GM12878 (cell line): ENCODE measurements at regions not wholly inside any gene's neighbourhood (a gene's known extent, or its start where the extent isn't known, plus 50 kb on each side); places are given as distances from the start of the nearest gene placed in this dataset.

ENCODE experiments used
- ATAC-seq: fragments of 200-7000 bp; cut with Tn5 transposase; 3 replicates; pipeline ENCODE4 v1.9.1; 2020; ENCODE audit warnings: mild to moderate bottlenecking, moderate library complexity
- BruUV-seq: library from RNA; stranded (reverse); fragments of 400-500 nt; replicated peaks from 2 replicates; lab custom pipeline; 2021; lab: Mats Ljungman, UMichigan
- CTCF ChIA-PET: fragments of 300-600 bp; sonication (Branson Sonifier 250); formaldehyde crosslinking; extraction: SDS; loops from one replicate; lab custom pipeline; 2021; ENCODE audit warnings: inconsistent platforms; lab: Yijun Ruan, JAX
- POLR2A ChIA-PET: fragments of 350-600 bp; formaldehyde crosslinking; extraction: SDS; loops from one replicate; lab custom pipeline; 2021; ENCODE audit warnings: inconsistent platforms; lab: Charles Lee
- RAD21 ChIA-PET: fragments of 300-600 bp; sonication (Branson Sonifier 250); formaldehyde crosslinking; loops from one replicate; lab custom pipeline; 2023; ENCODE audit warnings: antibody characterized with exemption; ENCODE audit not compliant: unreplicated experiment; lab: Charles Lee
- SMC1A ChIA-PET: fragments of 300-600 bp; sonication (Branson Sonifier 250); formaldehyde crosslinking; loops from one replicate; lab custom pipeline; 2023; ENCODE audit not compliant: unreplicated experiment, uncharacterized antibody; lab: Charles Lee
- DNase-seq: peaks from one replicate; pipeline ENCODE4 v3.0.0-alpha.2; 2011; ENCODE audit warnings: low read depth, low spot score
- FAIRE-seq: peaks from 3 replicates; lab custom pipeline; 2011; peaks lifted over from hg19 to GRCh38; lab: Jason Lieb, UNC
- H2AFZ ChIP-seq: 2 replicates; pipeline ENCODE4 v1.6.0; 2011; ENCODE audit warnings: low read depth, low read length, control low read depth; ENCODE audit not compliant: control insufficient read depth
- H3K27ac ChIP-seq: 2 replicates; pipeline ENCODE4 v1.5.1; 2011; ENCODE audit warnings: control low read depth; ENCODE audit not compliant: control insufficient read depth, insufficient read depth
- H3K27me3 ChIP-seq, 2 experiments: replicated peaks in 1 of 2; 2 replicates each; pipeline versions ENCODE4 v1.6.0 to v1.6.1; 2011; ENCODE audit warnings: low read length in 1 of 2; ENCODE audit not compliant: control insufficient read depth in 2 of 2, insufficient read depth in 2 of 2
- H3K36me3 ChIP-seq, 2 experiments: 2 replicates each; pipeline ENCODE4 v1.5.1; 2011; ENCODE audit warnings: low read length in 1 of 2; ENCODE audit not compliant: control insufficient read depth in 2 of 2, insufficient read depth in 2 of 2
- H3K4me1 ChIP-seq: 2 replicates; pipeline ENCODE4 v1.6.1; 2011; ENCODE audit warnings: mild to moderate bottlenecking, low read length, moderate library complexity, mixed read lengths; ENCODE audit not compliant: control insufficient read depth, insufficient read depth
- H3K4me2 ChIP-seq: 2 replicates; pipeline ENCODE4 v1.6.0; 2011; ENCODE audit warnings: control low read depth; ENCODE audit not compliant: control insufficient read depth, insufficient read depth
- H3K4me3 ChIP-seq: fragments of 200-600 bp; sonication (generic); 2 replicates; pipeline ENCODE4 v1.5.1; 2016
- H3K79me2 ChIP-seq: 2 replicates; pipeline ENCODE4 v1.6.0; 2011; ENCODE audit warnings: low read length; ENCODE audit not compliant: control insufficient read depth, insufficient read depth
- H3K9ac ChIP-seq: 2 replicates; pipeline ENCODE4 v1.8.0; 2011; ENCODE audit warnings: low read length, control low read depth, mixed read lengths; ENCODE audit not compliant: control insufficient read depth, insufficient read depth
- H3K9me3 ChIP-seq: replicated peaks from 3 replicates; pipeline ENCODE4 v1.5.1; 2011; ENCODE audit warnings: mild to moderate bottlenecking, low read length; ENCODE audit not compliant: control insufficient read depth, insufficient read depth
- H4K20me1 ChIP-seq: 2 replicates; pipeline ENCODE4 v1.6.0; 2011; ENCODE audit not compliant: control insufficient read depth, insufficient read depth
- ATF7 ChIP-seq: fragments of 450-650 bp; IDR thresholded peaks from 2 replicates; pipeline ENCODE4 v1.6.1; 2016; ENCODE audit warnings: low read depth, mild to moderate bottlenecking
- BACH1 ChIP-seq: fragments of 450-650 bp; IDR thresholded peaks from 2 replicates; pipeline ENCODE4 v1.6.1; 2017; ENCODE audit warnings: mild to moderate bottlenecking, borderline replicate concordance
- BHLHE40 ChIP-seq, 2 experiments: fragments of 450-650 bp in 1 of 2; IDR thresholded peaks; 2 replicates each; pipeline ENCODE4 v1.6.1; 2011 to 2017; ENCODE audit warnings: low read depth in 2 of 2, borderline replicate concordance in 1 of 2, improper control_type of control experiment in 1 of 2, low read length in 1 of 2, mild to moderate bottlenecking in 1 of 2
- CBX5 ChIP-seq: sonication (generic); IDR thresholded peaks from 2 replicates; pipeline ENCODE4 v1.6.1; 2016; ENCODE audit warnings: low read depth, moderate library complexity, mild to moderate bottlenecking, inconsistent platforms
- CREB1 ChIP-seq: IDR thresholded peaks from 2 replicates; pipeline ENCODE4 v1.6.1; 2012; ENCODE audit warnings: low read depth, mild to moderate bottlenecking, inconsistent platforms
- HCFC1 ChIP-seq: fragments of 150-350 bp; IDR thresholded peaks from 2 replicates; pipeline ENCODE4 v1.6.1; 2014; ENCODE audit warnings: low read length
- IKZF2 ChIP-seq, 2 experiments: fragments of 450-650 bp; IDR thresholded peaks; 2 replicates each; pipeline ENCODE4 v1.6.1; 2017; ENCODE audit warnings: mild to moderate bottlenecking in 2 of 2, moderate library complexity in 2 of 2
- MEF2A ChIP-seq: IDR thresholded peaks from 2 replicates; pipeline ENCODE4 v1.6.1; 2011; ENCODE audit warnings: low read depth, mild to moderate bottlenecking, low read length, moderate library complexity; ENCODE audit not compliant: insufficient read depth
- MTA2 ChIP-seq: fragments of 450-650 bp; IDR thresholded peaks from 2 replicates; pipeline ENCODE4 v1.6.1; 2016; ENCODE audit warnings: low read depth, mild to moderate bottlenecking, moderate library complexity
- NFYA ChIP-seq: IDR thresholded peaks from 2 replicates; pipeline ENCODE4 v1.6.1; 2011; ENCODE audit warnings: low read depth, mild to moderate bottlenecking, low read length, improper control_type of control experiment, borderline replicate concordance
- PKNOX1 ChIP-seq: fragments of 450-650 bp; IDR thresholded peaks from 2 replicates; pipeline ENCODE4 v1.6.1; 2016; ENCODE audit warnings: mild to moderate bottlenecking
- RFX5 ChIP-seq: IDR thresholded peaks from 2 replicates; pipeline ENCODE4 v1.6.1; 2011; ENCODE audit warnings: low read depth, low read length, improper control_type of control experiment
- WRNIP1 ChIP-seq: IDR thresholded peaks from 2 replicates; pipeline ENCODE4 v1.6.1; 2011; ENCODE audit warnings: low read depth, low read length, improper control_type of control experiment, borderline replicate concordance
- ZBTB11 ChIP-seq: fragments of 450-650 bp; formaldehyde crosslinking; IDR thresholded peaks from 2 replicates; pipeline ENCODE4 v1.5.0; 2022; ENCODE audit warnings: mild to moderate bottlenecking, missing genetic modification characterization
- ZNF207 ChIP-seq: fragments of 450-650 bp; IDR thresholded peaks from 2 replicates; pipeline ENCODE4 v1.6.1; 2014; ENCODE audit warnings: antibody characterized with exemption, mild to moderate bottlenecking, borderline replicate concordance
- WGBS: methylation state at CpG from one replicate; pipeline ENCODE4 v1.1.6; 2016; ENCODE audit warnings: low lambda C conversion rate; ENCODE audit not compliant: insufficient replicate concordance, insufficient coverage; ENCODE audit errors: missing lambda C conversion rate; 5-methylcytosine and 5-hydroxymethylcytosine counted together
- in situ Hi-C: fragments of 300-500 bp; cut with MboI; formaldehyde crosslinking; loops from 9 replicates; pipeline ENCODE4 v1.14.3; 2018; ENCODE audit warnings: mixed read lengths
- intact Hi-C: fragments of 100-400 bp; cut with micrococcal nuclease; formaldehyde crosslinking; loops from one replicate; pipeline ENCODE4 v1.14.2; 2022; ENCODE audit not compliant: unreplicated experiment

DNA sequence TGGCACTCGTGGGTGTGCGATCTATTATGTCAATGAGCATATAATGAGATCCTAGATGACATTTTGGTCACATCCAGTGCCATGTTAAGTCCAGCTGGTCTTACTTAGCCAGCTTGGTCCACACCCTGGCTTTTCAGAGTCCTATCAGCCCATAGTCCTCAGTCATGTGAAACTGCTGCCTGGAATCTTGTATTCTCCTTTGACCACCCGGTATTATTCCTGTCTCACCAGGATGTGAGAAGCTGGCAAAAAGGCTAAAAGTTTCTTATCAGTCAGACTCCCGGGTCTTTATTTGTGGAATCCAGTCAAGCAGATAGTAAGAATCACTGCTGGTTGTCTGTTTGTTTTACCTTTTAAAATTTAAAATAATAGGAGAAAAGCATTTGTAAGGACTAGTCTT, 705.6 kb upstream of the GHITM start:
- ChIA-PET RAD21 (no interaction called here), SMC1A (interaction anchor here (0.6 kb wide), 1 partner anchor 115 kb away, joined by 4 read pairs; no protein-coding TSS in a partner anchor), CTCF (no interaction called here), POLR2A (no interaction called here)
- ATAC-seq (no peak), FAIRE-seq (no peak), DNase-seq (no peak)
- Histone ChIP-seq H3K9ac (no peak overlapping the region), H3K4me2 (no peak overlapping the region), H3K36me3 (no peaks in the 10 kb centered on the region), H4K20me1 (no peaks in the 10 kb centered on the region), H2AFZ (no peak overlapping the region), H3K4me1 (no peaks in the 10 kb centered on the region), H3K4me3 (no peak overlapping the region), H3K9me3 (no peaks in the 10 kb centered on the region; the same call in 2 of the 3 replicates), H3K79me2 (no peaks in the 10 kb centered on the region), H3K27me3 (no peaks in the 10 kb centered on the region), H3K27ac (no peak overlapping the region)
- no TSS peak for BruUV-seq
- intact Hi-C loops, result no loop called here
- no peak for TF ChIP-seq ZBTB11 (CRISPR knock-in tag)
- TF ChIP-seq CBX5, result no peak
- no peak for TF ChIP-seq ZNF207
- in situ Hi-C loops, result no loop called here
- WGBS, result 54% methylated on average over 4 of the region's 4 CpGs

DNA sequence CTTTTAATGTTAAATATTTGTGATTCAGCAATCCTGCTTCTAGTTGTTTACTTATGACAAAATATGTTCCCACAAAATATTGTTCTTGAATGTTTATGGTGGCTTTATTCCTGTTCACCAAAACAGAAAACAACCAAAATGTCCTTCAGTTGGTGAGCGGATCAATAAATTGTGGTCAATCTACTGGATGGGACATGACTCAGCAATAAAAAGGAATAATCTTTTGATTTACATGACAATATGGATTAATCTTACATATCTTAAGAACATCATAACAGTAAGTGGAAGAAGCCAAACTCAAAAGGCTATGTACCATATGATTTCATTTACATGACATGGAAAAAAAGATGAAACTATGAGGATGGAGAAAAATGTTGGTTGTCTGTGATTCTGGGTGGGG, 691.3 kb upstream of the GHITM start:
- Histone ChIP-seq H3K4me2 (no peak overlapping the region), H3K4me3 (no peak overlapping the region), H3K9ac (no peak overlapping the region), H3K27me3 (no peaks in the 10 kb centered on the region), H3K27ac (no peak overlapping the region), H4K20me1 (no peaks in the 10 kb centered on the region), H3K36me3 (no peaks in the 10 kb centered on the region), H3K79me2 (no peaks in the 10 kb centered on the region), H3K9me3 (no peaks in the 10 kb centered on the region), H2AFZ (no peak overlapping the region), H3K4me1 (no peaks in the 10 kb centered on the region)
- in situ Hi-C loops (no loop called here), intact Hi-C loops (no loop called here)
- CTCF ChIA-PET, result interaction anchor here (0.6 kb wide), 1 partner anchor 54 kb away, joined by 3 read pairs; no protein-coding TSS in a partner anchor
- SMC1A ChIA-PET, result no interaction called here
- POLR2A ChIA-PET, result no interaction called here
- ATAC-seq (no peak), FAIRE-seq (no peak), DNase-seq (no peak)
- BruUV-seq, result no TSS peak
- RAD21 ChIA-PET, result no interaction called here
- 40% methylated on average over 1 of the region's 1 CpG for WGBS
- no peak for TF ChIP-seq IKZF2 (IDR thresholded peaks at IDR 0.05)
- TF ChIP-seq HCFC1, result no peak
- TF ChIP-seq RFX5, result no peak
- no peak for TF ChIP-seq CREB1
- TF ChIP-seq PKNOX1, result no peak
- no peak for TF ChIP-seq ATF7
- no peak for TF ChIP-seq MTA2
- no peak for TF ChIP-seq NFYA
- TF ChIP-seq BHLHE40 (IDR thresholded peaks at IDR 0.05; ENCODE audit: borderline replicate concordance in 1 of 2, low read depth in 2 of 2, low read length in 1 of 2), result no peak
- no peak for TF ChIP-seq WRNIP1
- TF ChIP-seq BACH1, result no peak
- TF ChIP-seq MEF2A, result no peak
